Urinary bladder (tissue), 3 donors: ENCODE measurements at regions not wholly inside any gene's neighbourhood (a gene's known extent, or its start where the extent isn't known, plus 50 kb on each side); places are given as distances from the start of the nearest gene placed in this dataset.

ENCODE experiments used
- DNase-seq: peaks from one replicate; pipeline ENCODE4 v3.0.0-alpha.2; 2015; ENCODE audit errors: extremely low spot score
- H3K27ac ChIP-seq: one replicate; pipeline ENCODE4 v1.5.1; 2013; ENCODE audit warnings: low read depth, mild to moderate bottlenecking, moderate library complexity
- H3K36me3 ChIP-seq: one replicate; pipeline ENCODE4 v1.6.1; 2013; ENCODE audit warnings: mild to moderate bottlenecking, moderate library complexity; ENCODE audit not compliant: insufficient read depth
- H3K4me1 ChIP-seq: one replicate; pipeline ENCODE4 v1.6.1; 2013; ENCODE audit warnings: mild to moderate bottlenecking, moderate library complexity; ENCODE audit not compliant: insufficient read depth
- H3K4me3 ChIP-seq: one replicate; pipeline ENCODE4 v1.5.1; 2013; ENCODE audit warnings: low read depth, low read length
- WGBS: extraction: QIAGEN DNeasy Blood & Tissue Kit; methylation state at CpG from one replicate; pipeline ENCODE4 v1.1.7; 2013; 5-methylcytosine and 5-hydroxymethylcytosine counted together
- donor health status: healthy with polysubstance abuse.
- donor health status: healthy.

DNA sequence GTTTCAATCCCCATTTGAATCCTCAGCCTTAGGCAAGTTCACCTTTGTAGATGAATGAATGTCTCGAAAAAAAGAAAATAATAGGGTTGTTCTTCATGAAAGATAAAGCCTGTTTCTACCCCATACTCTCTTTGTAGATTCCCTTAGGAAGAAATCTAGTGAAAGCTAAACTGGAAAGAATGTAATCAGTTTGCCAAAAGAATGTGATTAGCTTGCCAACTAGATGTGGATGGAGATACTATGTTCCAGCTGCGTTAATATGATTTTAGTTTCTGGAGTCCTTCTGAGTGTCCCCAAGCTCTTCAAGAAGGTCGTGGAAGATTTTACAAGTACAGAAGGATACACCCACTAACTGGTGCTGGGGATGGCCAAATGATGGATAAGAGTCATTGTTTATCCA is 162.3 kb upstream of the EDNRA start:
- H3K4me1 ChIP-seq, result no peaks in the 10 kb centered on the region
- no peak overlapping the region for H3K27ac ChIP-seq
- no peak for DNase-seq
- no peaks in the 10 kb centered on the region for H3K36me3 ChIP-seq
- H3K4me3 ChIP-seq, result no peak overlapping the region
- 25% methylated on average over 3 of the region's 3 CpGs for WGBS

GRCh38 chr4:147325571-147325981 is 155.3 kb upstream of the EDNRA start:
- WGBS, result 78% methylated on average over 3 of the region's 3 CpGs
- no peaks in the 10 kb centered on the region for H3K4me1 ChIP-seq
- H3K4me3 ChIP-seq, result no peak overlapping the region
- H3K36me3 ChIP-seq, result no peaks in the 10 kb centered on the region
- DNase-seq, result no peak
- H3K27ac ChIP-seq, result no peak overlapping the region

GRCh38 chr4:147326591-147326990 is 154.3 kb upstream of the EDNRA start:
- Histone ChIP-seq H3K27ac (no peak overlapping the region), H3K4me3 (no peak overlapping the region), H3K4me1 (no peaks in the 10 kb centered on the region), H3K36me3 (no peaks in the 10 kb centered on the region)
- DNase-seq, result no peak

- Histone ChIP-seq H3K27ac (no peak overlapping the region), H3K4me1 (no peaks in the 10 kb centered on the region), H3K4me3 (no peak overlapping the region), H3K36me3 (no peaks in the 10 kb centered on the region)
- 74% methylated on average over 2 of the region's 2 CpGs for WGBS
- DNase-seq, result no peak
Measured at GRCh38 chr4:147327322-147327721, 153.6 kb upstream of the EDNRA start.

- H3K4me1 ChIP-seq, result no peaks in the 10 kb centered on the region
- H3K36me3 ChIP-seq, result no peaks in the 10 kb centered on the region
- no peak overlapping the region for H3K27ac ChIP-seq
- DNase-seq, result no peak
- H3K4me3 ChIP-seq, result no peak overlapping the region
- 96% methylated on average over 2 of the region's 2 CpGs for WGBS
Measured at GRCh38 chr4:147328189-147328588, 152.7 kb upstream of the EDNRA start.

- Histone ChIP-seq H3K27ac (no peak overlapping the region), H3K4me3 (no peak overlapping the region), H3K4me1 (no peaks in the 10 kb centered on the region), H3K36me3 (no peaks in the 10 kb centered on the region)
- DNase-seq, result no peak
- 93% methylated on average over 8 of the region's 8 CpGs for WGBS
Measured at GRCh38 chr4:147328756-147329446, 152.0 kb upstream of the EDNRA start.

DNA sequence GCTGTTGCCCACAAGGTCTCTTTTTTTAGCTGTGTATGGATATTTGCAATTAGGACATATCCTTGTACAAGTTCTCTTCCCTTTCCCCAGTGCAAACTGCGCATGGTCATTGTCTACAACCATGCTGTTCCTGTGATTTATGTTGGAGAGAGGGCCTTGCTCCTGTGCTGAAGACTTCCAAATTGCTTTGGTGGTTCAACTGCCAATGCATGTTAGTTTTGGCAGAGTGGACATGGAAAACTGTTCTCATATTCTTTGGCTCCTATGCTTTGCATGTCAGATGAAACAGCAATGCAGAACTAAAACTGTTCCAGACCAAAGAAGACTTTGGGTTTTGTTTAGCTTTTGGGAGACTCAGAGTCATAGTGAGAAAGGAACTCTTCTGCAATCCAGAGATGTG is 148.8 kb upstream of the EDNRA start:
- no peaks in the 10 kb centered on the region for H3K36me3 ChIP-seq
- H3K4me1 ChIP-seq, result no peaks in the 10 kb centered on the region
- 85% methylated on average over 1 of the region's 1 CpG for WGBS
- H3K27ac ChIP-seq, result no peak overlapping the region
- peak; percentile 50 for DNase-seq
- no peak overlapping the region for H3K4me3 ChIP-seq

DNA sequence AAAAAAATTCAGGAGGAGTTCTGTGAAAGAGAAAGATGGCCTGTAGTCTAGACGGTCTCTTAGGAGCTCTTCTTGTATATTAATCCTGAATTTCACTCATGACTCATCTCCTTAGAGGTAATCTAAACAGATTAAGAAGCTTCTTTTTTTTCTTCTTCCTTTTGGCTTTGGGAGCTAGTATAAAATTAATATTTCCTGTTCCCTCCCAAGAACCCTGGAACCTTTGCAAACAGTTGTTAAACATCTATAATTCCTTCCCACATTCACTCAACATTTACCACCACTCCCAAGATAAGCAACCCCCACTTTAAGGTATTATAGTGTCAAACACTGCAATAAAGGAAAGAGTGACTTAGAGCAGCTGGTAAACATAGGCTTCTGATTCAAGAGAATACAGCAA is 146.4 kb upstream of the EDNRA start:
- no peaks in the 10 kb centered on the region for H3K36me3 ChIP-seq
- H3K4me3 ChIP-seq, result no peak overlapping the region
- peak; percentile 67 for DNase-seq
- H3K4me1 ChIP-seq, result no peaks in the 10 kb centered on the region
- WGBS, result 18% methylated on average over 1 of the region's 1 CpG
- H3K27ac ChIP-seq, result no peak overlapping the region

- no peak for DNase-seq
- no peaks in the 10 kb centered on the region for H3K4me1 ChIP-seq
- H3K36me3 ChIP-seq, result no peaks in the 10 kb centered on the region
- 100% methylated on average over 1 of the region's 1 CpG for WGBS
- H3K4me3 ChIP-seq, result no peak overlapping the region
- H3K27ac ChIP-seq, result no peak overlapping the region
Measured at GRCh38 chr4:147335183-147335582, 145.7 kb upstream of the EDNRA start.

DNA sequence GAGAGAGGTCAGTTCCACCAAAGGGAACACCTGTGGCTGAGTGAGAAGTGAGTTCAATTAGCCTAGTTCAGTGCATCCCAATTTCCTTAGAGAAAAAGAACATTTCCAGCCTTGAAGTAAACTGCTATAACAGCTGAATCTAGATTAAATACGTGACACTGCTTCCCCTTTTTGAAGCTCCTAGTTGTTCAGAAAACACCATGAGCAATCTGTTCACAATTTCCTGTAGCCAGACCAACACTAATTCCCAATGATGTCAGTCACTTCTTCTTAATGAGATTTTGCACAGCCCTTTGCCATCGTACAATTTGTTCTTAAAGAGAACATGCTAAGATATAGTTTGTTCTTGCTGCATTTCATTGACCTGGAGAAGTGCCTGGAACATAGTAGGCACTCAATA is 144.6 kb upstream of the EDNRA start:
- no peak overlapping the region for H3K4me3 ChIP-seq
- DNase-seq, result no peak
- WGBS, result 86% methylated on average over 2 of the region's 2 CpGs

GRCh38 chr4:147339100-147339499 is 141.8 kb upstream of the EDNRA start:
- H3K4me1 ChIP-seq, result no peaks in the 10 kb centered on the region
- H3K4me3 ChIP-seq, result no peak overlapping the region
- no peaks in the 10 kb centered on the region for H3K36me3 ChIP-seq
- H3K27ac ChIP-seq, result no peak overlapping the region
- no peak for DNase-seq
- 90% methylated on average over 4 of the region's 4 CpGs for WGBS

More for the DNA sequence above, 144.6 kb upstream of the EDNRA start:
- Histone ChIP-seq H3K4me1 (no peaks in the 10 kb centered on the region), H3K36me3 (no peaks in the 10 kb centered on the region), H3K27ac (no peak overlapping the region)

- no peak for DNase-seq
- Histone ChIP-seq H3K4me1 (no peaks in the 10 kb centered on the region), H3K36me3 (no peaks in the 10 kb centered on the region), H3K4me3 (no peak overlapping the region), H3K27ac (no peak overlapping the region)
- WGBS, result 27% methylated on average over 1 of the region's 1 CpG
Measured at GRCh38 chr4:147340111-147340510, 140.8 kb upstream of the EDNRA start.

GRCh38 chr4:147340591-147341120 is 140.2 kb upstream of the EDNRA start:
- Histone ChIP-seq H3K4me3 (no peak overlapping the region), H3K27ac (no peak overlapping the region), H3K4me1 (no peaks in the 10 kb centered on the region), H3K36me3 (no peaks in the 10 kb centered on the region)
- WGBS, result 69% methylated on average over 3 of the region's 3 CpGs
- no peak for DNase-seq

- DNase-seq, result no peak
- H3K27ac ChIP-seq, result no peak overlapping the region
- WGBS, result 73% methylated on average over 1 of the region's 1 CpG
- no peaks in the 10 kb centered on the region for H3K36me3 ChIP-seq
- no peaks in the 10 kb centered on the region for H3K4me1 ChIP-seq
- no peak overlapping the region for H3K4me3 ChIP-seq
Measured at GRCh38 chr4:147343692-147344091, 137.2 kb upstream of the EDNRA start.

- H3K4me3 ChIP-seq, result no peak overlapping the region
- no peak for DNase-seq
- 65% methylated on average over 1 of the region's 1 CpG for WGBS
- H3K36me3 ChIP-seq, result no peaks in the 10 kb centered on the region
- no peak overlapping the region for H3K27ac ChIP-seq
- no peaks in the 10 kb centered on the region for H3K4me1 ChIP-seq
Measured at GRCh38 chr4:147345662-147346061, 135.2 kb upstream of the EDNRA start.
